GM23338 (cell line): ENCODE measurements at regions not wholly inside any gene's neighbourhood (a gene's known extent, or its start where the extent isn't known, plus 50 kb on each side); places are given as distances from the start of the nearest gene placed in this dataset.

Source experiments
- ATAC-seq: fragments of 200-7000 bp; cut with Tn5 transposase; 3 replicates; pipeline ENCODE4 v1.9.1; 2020
- DNase-seq: peaks from one replicate; pipeline ENCODE4 v3.0.0-alpha.2; 2015; ENCODE audit warnings: low spot score
- H2AFZ ChIP-seq: fragments of 200-600 bp; sonication (generic); 2 replicates; pipeline ENCODE4 v1.8.0; 2016; ENCODE audit warnings: antibody characterized with exemption, mild to moderate bottlenecking, moderate library complexity
- H3F3A ChIP-seq: fragments of 200-600 bp; sonication (generic); replicated peaks from 2 replicates; pipeline ENCODE4 v1.8.0; 2017; ENCODE audit warnings: antibody characterized with exemption, mixed run types, low read depth
- H3K27ac ChIP-seq: fragments of 200-600 bp; sonication (generic); 2 replicates; pipeline ENCODE4 v1.6.1; 2016; ENCODE audit warnings: low read depth
- H3K27me3 ChIP-seq: fragments of 200-600 bp; sonication (generic); 2 replicates; pipeline ENCODE4 v1.8.0; 2016; ENCODE audit warnings: mild to moderate bottlenecking, mixed run types, moderate library complexity; ENCODE audit not compliant: insufficient read depth
- H3K36me3 ChIP-seq: fragments of 200-600 bp; sonication (generic); 2 replicates; pipeline ENCODE4 v1.8.0; 2016; ENCODE audit warnings: mild to moderate bottlenecking; ENCODE audit not compliant: insufficient read depth
- H3K4me1 ChIP-seq: fragments of 200-600 bp; sonication (generic); 2 replicates; pipeline ENCODE4 v1.8.0; 2016; ENCODE audit warnings: mild to moderate bottlenecking, moderate library complexity; ENCODE audit not compliant: insufficient read depth
- H3K4me2 ChIP-seq: fragments of 200-600 bp; sonication (generic); 2 replicates; pipeline ENCODE4 v1.7.1; 2017; ENCODE audit warnings: mixed run types
- H3K4me3 ChIP-seq: fragments of 200-600 bp; sonication (generic); 2 replicates; pipeline ENCODE4 v1.6.1; 2016; ENCODE audit warnings: mixed run types
- H3K79me2 ChIP-seq: fragments of 200-600 bp; sonication (generic); replicated peaks from 2 replicates; pipeline ENCODE4 v1.8.0; 2017; ENCODE audit warnings: mild to moderate bottlenecking; ENCODE audit not compliant: insufficient read depth
- H3K9me2 ChIP-seq: fragments of 200-600 bp; sonication (generic); 2 replicates; pipeline ENCODE4 v1.8.0; 2017; ENCODE audit not compliant: insufficient read depth
- H4K20me1 ChIP-seq: fragments of 200-600 bp; sonication (generic); replicated peaks from 2 replicates; pipeline ENCODE4 v1.8.0; 2017; ENCODE audit warnings: mild to moderate bottlenecking; ENCODE audit not compliant: insufficient read depth
- H3K27ac Mint-ChIP-seq: 2 replicates; pipeline ENCODE4 v1.8.0; 2020; ENCODE audit warnings: inconsistent platforms, mild to moderate bottlenecking, moderate library complexity, mixed read lengths
- H3K27me3 Mint-ChIP-seq: 3 replicates; pipeline ENCODE4 v1.8.0; 2022; ENCODE audit warnings: low read depth, mild to moderate bottlenecking, moderate library complexity, mixed read lengths, inconsistent platforms; ENCODE audit not compliant: insufficient read depth, poor library complexity
- H3K36me3 Mint-ChIP-seq: 3 replicates; pipeline ENCODE4 v1.8.0; 2021; ENCODE audit warnings: low read depth, mild to moderate bottlenecking, inconsistent platforms, moderate library complexity, mixed read lengths
- H3K4me1 Mint-ChIP-seq: 3 replicates; pipeline ENCODE4 v1.8.0; 2020; ENCODE audit warnings: mild to moderate bottlenecking, inconsistent platforms, mixed read lengths
- H3K4me3 Mint-ChIP-seq: 3 replicates; pipeline ENCODE4 v1.8.0; 2021; ENCODE audit warnings: moderate library complexity, mild to moderate bottlenecking, inconsistent platforms, mixed read lengths
- H3K9me3 Mint-ChIP-seq: 3 replicates; pipeline ENCODE4 v1.8.0; 2020; ENCODE audit warnings: moderate library complexity, mild to moderate bottlenecking, inconsistent platforms, mixed read lengths
- EZH2 ChIP-seq: fragments of 200-600 bp; sonication (generic); IDR thresholded peaks from one replicate; pipeline ENCODE4 v1.8.0; 2017; ENCODE audit warnings: antibody characterized with exemption, mild to moderate bottlenecking, low read depth; ENCODE audit not compliant: unreplicated experiment
- EZH2phosphoT487 ChIP-seq: fragments of 200-600 bp; sonication (generic); IDR thresholded peaks from one replicate; pipeline ENCODE4 v1.8.1; 2018; ENCODE audit warnings: antibody characterized with exemption; ENCODE audit not compliant: unreplicated experiment
- JUNB ChIP-seq: IDR thresholded peaks from one replicate; pipeline ENCODE4 v1.6.1; 2016; ENCODE audit warnings: antibody characterized with exemption; ENCODE audit not compliant: unreplicated experiment
- REST ChIP-seq: IDR thresholded peaks from one replicate; pipeline ENCODE4 v1.6.1; 2018; ENCODE audit warnings: antibody characterized with exemption; ENCODE audit not compliant: unreplicated experiment
- ZNF331 ChIP-seq: fragments of 250-450 bp; sonication (Bioruptor Pico); IDR thresholded peaks from 2 replicates; pipeline ENCODE4 v1.5.0; 2020; ENCODE audit warnings: low read depth, mild to moderate bottlenecking, moderate library complexity
- ZNF462 ChIP-seq: fragments of 250-450 bp; sonication (Bioruptor Pico); IDR thresholded peaks from 2 replicates; pipeline ENCODE4 v1.5.0; 2020; ENCODE audit warnings: mild to moderate bottlenecking, moderate library complexity

- H3K79me2 ChIP-seq = no peaks in the 10 kb centered on the region
- H3K9me3 Mint-ChIP-seq = no peaks in the 10 kb centered on the region
- H3K36me3 Mint-ChIP-seq = no peaks in the 10 kb centered on the region
- TF ChIP-seq ZNF331 (CRISPR knock-in tag) (no peak), ZNF462 (CRISPR knock-in tag) (no peak), JUNB (no peak), EZH2phosphoT487 (no peak), REST (no peak), EZH2 (no peak)
- ATAC-seq (no peak), DNase-seq (no peak)
- H3K4me3 ChIP-seq = no peak overlapping the region
- H4K20me1 ChIP-seq = no peaks in the 10 kb centered on the region
- H3F3A ChIP-seq = no peaks in the 10 kb centered on the region
- H2AFZ ChIP-seq = no peak overlapping the region
- no peak overlapping the region for H3K4me2 ChIP-seq
- no peak overlapping the region for H3K4me3 Mint-ChIP-seq
- H3K36me3 ChIP-seq = no peaks in the 10 kb centered on the region
- no peak overlapping the region for H3K27ac ChIP-seq
- H3K27me3 ChIP-seq = no peaks in the 10 kb centered on the region
- H3K27me3 Mint-ChIP-seq = peaks cover 6% of the 10 kb centered on the region
- H3K4me1 ChIP-seq = no peaks in the 10 kb centered on the region
- no peaks in the 10 kb centered on the region; the same call in 2 of the 3 replicates for H3K4me1 Mint-ChIP-seq
- H3K27ac Mint-ChIP-seq = no peak overlapping the region
- H3K9me2 ChIP-seq = no peaks in the 10 kb centered on the region
Observed at GRCh38 chr9:124135813-124136365, 121.9 kb upstream of the NEK6 start.
